BJ (cell line): ENCODE measurements at regions not wholly inside any gene's neighbourhood (a gene's known extent, or its start where the extent isn't known, plus 50 kb on each side); places are given as distances from the start of the nearest gene placed in this dataset.

Experiments used
- CTCF ChIA-PET: fragments of 350-600 bp; formaldehyde crosslinking; extraction: SDS; loops from one replicate; lab custom pipeline; 2021; ENCODE audit warnings: antibody characterized with exemption, inconsistent platforms; lab: Yijun Ruan, JAX
- POLR2A ChIA-PET: fragments of 300-600 bp; sonication (Branson Sonifier 250); formaldehyde crosslinking; extraction: SDS; loops from one replicate; lab custom pipeline; 2021; ENCODE audit warnings: antibody characterized with exemption; lab: Charles Lee
- DNase-seq: peaks from one replicate; pipeline ENCODE4 v3.0.0-alpha.2; 2011; ENCODE audit warnings: low read depth
- H3K27me3 ChIP-seq: 2 replicates; pipeline ENCODE4 v1.6.0; 2011; ENCODE audit warnings: low read length; ENCODE audit not compliant: control insufficient read depth, insufficient read depth
- H3K36me3 ChIP-seq: 2 replicates; pipeline ENCODE4 v1.5.1; 2011; ENCODE audit warnings: low read length; ENCODE audit not compliant: control insufficient read depth, insufficient read depth
- H3K4me3 ChIP-seq: 2 replicates; pipeline ENCODE4 v1.5.1; 2011; ENCODE audit warnings: low read depth, mild to moderate bottlenecking, control low read depth, low read length
- TF ChIP-seq, protein P1 (sequence below): IDR thresholded peaks from 2 replicates; pipeline ENCODE4 v1.5.1; 2011; ENCODE audit warnings: low read depth, mild to moderate bottlenecking, control low read depth, inconsistent platforms, low read length, moderate library complexity; ENCODE audit not compliant: insufficient read depth

DNA sequence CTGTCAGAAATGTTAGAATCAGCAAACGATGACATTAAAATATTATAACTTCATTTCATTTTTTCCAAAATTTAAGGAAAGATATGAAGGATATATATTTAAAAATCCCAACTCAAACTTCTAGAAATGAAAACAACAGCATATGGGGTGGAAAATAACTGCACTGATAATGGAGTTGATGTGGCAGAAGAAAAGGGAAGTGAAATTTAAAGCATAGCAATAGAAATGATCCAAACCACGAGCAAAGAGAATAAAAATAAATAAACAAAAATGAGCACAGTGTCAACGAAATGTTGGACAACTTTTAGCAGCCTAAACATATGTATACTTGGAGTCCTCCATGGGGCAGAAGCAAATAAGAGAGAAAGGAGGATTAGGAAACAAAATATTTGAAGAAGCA, 280.2 kb downstream of the KCNJ3 start:
- DNase-seq = no peak
- Histone ChIP-seq H3K36me3 (no peaks in the 10 kb centered on the region), H3K4me3 (no peak overlapping the region), H3K27me3 (no peaks in the 10 kb centered on the region)
- ChIA-PET POLR2A (no interaction called here), CTCF (no interaction called here)
- TF ChIP-seq, protein P1, sequence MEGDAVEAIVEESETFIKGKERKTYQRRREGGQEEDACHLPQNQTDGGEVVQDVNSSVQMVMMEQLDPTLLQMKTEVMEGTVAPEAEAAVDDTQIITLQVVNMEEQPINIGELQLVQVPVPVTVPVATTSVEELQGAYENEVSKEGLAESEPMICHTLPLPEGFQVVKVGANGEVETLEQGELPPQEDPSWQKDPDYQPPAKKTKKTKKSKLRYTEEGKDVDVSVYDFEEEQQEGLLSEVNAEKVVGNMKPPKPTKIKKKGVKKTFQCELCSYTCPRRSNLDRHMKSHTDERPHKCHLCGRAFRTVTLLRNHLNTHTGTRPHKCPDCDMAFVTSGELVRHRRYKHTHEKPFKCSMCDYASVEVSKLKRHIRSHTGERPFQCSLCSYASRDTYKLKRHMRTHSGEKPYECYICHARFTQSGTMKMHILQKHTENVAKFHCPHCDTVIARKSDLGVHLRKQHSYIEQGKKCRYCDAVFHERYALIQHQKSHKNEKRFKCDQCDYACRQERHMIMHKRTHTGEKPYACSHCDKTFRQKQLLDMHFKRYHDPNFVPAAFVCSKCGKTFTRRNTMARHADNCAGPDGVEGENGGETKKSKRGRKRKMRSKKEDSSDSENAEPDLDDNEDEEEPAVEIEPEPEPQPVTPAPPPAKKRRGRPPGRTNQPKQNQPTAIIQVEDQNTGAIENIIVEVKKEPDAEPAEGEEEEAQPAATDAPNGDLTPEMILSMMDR = no peak

DNA sequence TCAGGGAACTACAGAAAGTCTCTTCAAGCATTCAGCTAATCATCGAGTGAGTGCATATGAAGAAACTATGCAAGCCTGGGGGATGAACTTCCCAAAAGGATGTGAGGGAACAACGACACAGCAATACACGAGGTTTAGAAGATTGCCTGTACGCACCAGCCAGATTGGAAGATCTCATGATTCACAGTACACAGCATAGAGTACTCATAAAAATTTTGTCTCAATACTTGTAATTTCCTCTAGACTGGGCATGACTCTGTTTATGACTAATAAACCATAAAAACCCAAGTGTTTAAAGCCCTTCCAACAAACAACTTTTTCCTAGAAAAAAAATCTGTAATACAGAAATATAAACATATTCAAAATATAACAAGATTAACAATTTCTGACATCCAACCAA, 279.7 kb downstream of the KCNJ3 start:
- no peaks in the 10 kb centered on the region for H3K36me3 ChIP-seq
- H3K4me3 ChIP-seq = no peak overlapping the region
- H3K27me3 ChIP-seq = no peaks in the 10 kb centered on the region
- CTCF ChIA-PET = no interaction called here
- DNase-seq = peak; percentile 9
- TF ChIP-seq, protein P1 = no peak
- POLR2A ChIA-PET = no interaction called here

DNA sequence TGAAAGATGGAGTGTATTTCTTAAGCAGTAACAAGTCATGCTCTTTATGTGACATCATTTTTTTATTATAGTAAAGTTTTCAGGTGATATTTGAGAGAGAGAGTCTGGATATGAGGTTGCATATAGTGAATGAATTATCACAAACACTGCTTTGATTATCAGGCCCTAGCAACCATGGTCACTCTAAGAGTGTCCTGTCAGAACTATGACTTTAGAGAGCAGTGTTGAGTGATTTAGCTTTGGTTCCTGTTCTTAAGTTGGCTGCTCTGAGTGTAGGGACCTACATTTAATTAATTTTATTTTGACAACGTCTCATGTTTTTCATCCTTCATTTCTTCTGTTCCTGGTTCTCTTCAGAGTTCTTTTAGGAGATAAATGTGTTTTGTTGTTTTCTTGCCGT, 275.5 kb downstream of the KCNJ3 start:
- TF ChIP-seq, protein P1 = no peak
- ChIA-PET CTCF (no interaction called here), POLR2A (no interaction called here)
- no peak for DNase-seq
- Histone ChIP-seq H3K27me3 (no peaks in the 10 kb centered on the region), H3K36me3 (no peaks in the 10 kb centered on the region), H3K4me3 (no peak overlapping the region)

DNA sequence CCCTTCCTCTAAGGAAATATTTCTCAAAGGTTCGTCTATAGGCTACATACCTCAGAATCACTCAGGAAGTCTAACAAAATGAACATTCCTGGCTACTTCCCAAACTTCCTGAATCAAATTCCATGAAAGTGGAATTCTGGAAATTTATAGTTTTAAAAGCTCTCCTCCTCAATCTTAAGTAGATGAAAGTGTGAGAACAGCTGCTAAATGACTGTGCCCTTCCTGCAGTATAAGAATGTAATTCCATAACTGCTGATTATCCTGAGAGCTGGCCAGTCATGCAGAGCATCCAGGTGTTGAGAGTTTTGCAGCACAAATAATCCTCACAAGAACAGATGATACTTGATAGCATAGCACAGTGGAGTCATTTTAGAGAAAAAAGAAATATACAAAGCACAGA, 265.0 kb downstream of the KCNJ3 start:
- TF ChIP-seq, protein P1 = no peak
- H3K27me3 ChIP-seq = no peaks in the 10 kb centered on the region
- DNase-seq = no peak
- ChIA-PET POLR2A (no interaction called here), CTCF (no interaction called here)
- H3K36me3 ChIP-seq = no peaks in the 10 kb centered on the region
- H3K4me3 ChIP-seq = no peak overlapping the region

DNA sequence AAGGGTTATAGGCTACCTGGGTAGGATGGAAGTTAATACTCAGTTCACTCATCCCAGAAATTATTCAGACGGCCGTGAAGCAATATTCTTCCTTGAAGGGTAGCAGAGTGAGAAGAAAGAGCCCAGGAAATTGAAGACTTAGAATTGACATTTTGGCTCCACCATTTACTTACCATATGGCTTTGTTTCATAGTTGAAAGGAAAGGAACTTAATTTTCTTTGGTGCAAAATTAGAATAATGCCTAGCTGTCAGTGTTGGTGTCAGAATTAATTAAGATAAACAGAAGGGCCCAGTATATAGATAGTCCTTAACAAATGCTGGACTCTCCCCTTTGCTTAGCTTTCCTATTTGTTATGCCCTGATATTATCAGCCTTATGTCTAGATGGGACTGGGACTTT, 263.2 kb downstream of the KCNJ3 start:
- no peak for DNase-seq
- no peak overlapping the region for H3K4me3 ChIP-seq
- POLR2A ChIA-PET = no interaction called here
- TF ChIP-seq, protein P1 = no peak
- H3K27me3 ChIP-seq = no peaks in the 10 kb centered on the region
- CTCF ChIA-PET = no interaction called here
- H3K36me3 ChIP-seq = no peaks in the 10 kb centered on the region
